Activated CD8-positive, alpha-beta memory T cell treated with anti-CD3 and anti-CD28 coated beads, Interleukin-2, amount 50 U/mL, for 48 hours (primary cell): ENCODE measurements at regions not wholly inside any gene's neighbourhood (a gene's known extent, or its start where the extent isn't known, plus 50 kb on each side); places are given as distances from the start of the nearest gene placed in this dataset.

ENCODE experiments used
- DNase-seq: peaks from one replicate; pipeline ENCODE4 v3.0.0-alpha.2; 2020

GRCh38 chr13:73879346-73880015 is 254.7 kb downstream of the KLF12 start:
- no peak for DNase-seq

GRCh38 chr13:73877399-73877798 is 256.8 kb downstream of the KLF12 start:
- no peak for DNase-seq

GRCh38 chr13:73876323-73876722 is 257.9 kb downstream of the KLF12 start:
- DNase-seq: no peak

GRCh38 chr13:73873940-73874830 is 260.0 kb downstream of the KLF12 start:
- DNase-seq: no peak

GRCh38 chr13:73872397-73872796 is 261.8 kb downstream of the KLF12 start:
- DNase-seq: no peak

GRCh38 chr13:73870970-73871935 is 263.0 kb downstream of the KLF12 start:
- no peak for DNase-seq

- no peak for DNase-seq
Observed at GRCh38 chr13:73870036-73870741, 264.0 kb downstream of the KLF12 start.

GRCh38 chr13:73865027-73865426 is 269.2 kb downstream of the KLF12 start:
- no peak for DNase-seq

GRCh38 chr13:73861136-73861535 is 273.1 kb downstream of the KLF12 start:
- no peak for DNase-seq

- DNase-seq: no peak
Observed at GRCh38 chr13:73860501-73860900, 273.7 kb downstream of the KLF12 start.

- no peak for DNase-seq
Observed at GRCh38 chr13:73859841-73860240, 274.4 kb downstream of the KLF12 start.

GRCh38 chr13:73857106-73857505 is 277.1 kb downstream of the KLF12 start:
- DNase-seq: no peak

- no peak for DNase-seq
Observed at GRCh38 chr13:73851104-73851503, 283.1 kb downstream of the KLF12 start.

- no peak for DNase-seq
Observed at GRCh38 chr13:73850104-73850873, 283.9 kb downstream of the KLF12 start.

GRCh38 chr13:73849292-73849691 is 284.9 kb downstream of the KLF12 start:
- DNase-seq: no peak

- no peak for DNase-seq
Observed at GRCh38 chr13:73844986-73845385, 289.2 kb downstream of the KLF12 start.

GRCh38 chr13:73842626-73843025 is 291.6 kb downstream of the KLF12 start:
- no peak for DNase-seq

GRCh38 chr13:73842184-73842583 is 292.0 kb downstream of the KLF12 start:
- no peak for DNase-seq

- no peak for DNase-seq
Observed at GRCh38 chr13:73837147-73837546, 297.1 kb downstream of the KLF12 start.

- DNase-seq: no peak
Observed at GRCh38 chr13:73835138-73835721, 299.0 kb downstream of the KLF12 start.
